ENCODE measurements at regions not wholly inside any gene's neighbourhood (a gene's known extent, or its start where the extent isn't known, plus 50 kb on each side); places are given as distances from the start of the nearest gene placed in this dataset.

DNA sequence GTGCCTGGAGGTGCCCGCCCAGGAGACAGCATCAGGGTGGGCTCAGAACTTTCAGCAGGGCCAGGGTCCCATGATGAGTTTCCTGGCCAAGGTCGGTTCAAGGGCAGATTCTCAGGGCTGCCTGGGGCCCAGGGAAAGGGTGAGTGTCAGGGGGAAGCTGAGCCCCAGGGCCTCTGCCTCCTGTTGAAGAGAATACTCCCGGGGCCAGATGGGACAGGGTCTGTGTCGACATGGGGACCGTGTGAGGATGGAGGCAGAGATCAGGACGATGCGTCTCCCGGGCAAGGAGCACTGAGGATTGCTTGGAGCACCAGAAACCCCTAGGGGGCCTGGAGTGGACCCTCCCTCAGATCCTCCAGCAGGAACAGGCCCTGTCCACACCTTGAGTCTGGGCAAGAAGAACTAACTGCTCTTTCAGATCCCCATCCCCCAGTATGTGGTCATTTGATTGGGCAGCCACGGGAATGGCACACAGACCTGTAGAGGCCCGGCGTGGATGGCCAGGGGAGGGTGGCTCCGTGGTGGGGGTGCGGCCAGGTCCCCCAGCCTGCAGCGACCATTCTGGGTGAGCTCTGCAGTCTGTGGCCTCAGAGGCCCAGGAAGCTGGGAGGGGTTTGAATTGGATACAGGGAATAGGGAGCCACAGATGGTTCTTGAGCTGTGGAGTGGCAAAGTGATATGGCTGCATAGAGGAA is 1078.7 kb downstream of the BRD1 start:
- TF ChIP-seq, protein P1, sequence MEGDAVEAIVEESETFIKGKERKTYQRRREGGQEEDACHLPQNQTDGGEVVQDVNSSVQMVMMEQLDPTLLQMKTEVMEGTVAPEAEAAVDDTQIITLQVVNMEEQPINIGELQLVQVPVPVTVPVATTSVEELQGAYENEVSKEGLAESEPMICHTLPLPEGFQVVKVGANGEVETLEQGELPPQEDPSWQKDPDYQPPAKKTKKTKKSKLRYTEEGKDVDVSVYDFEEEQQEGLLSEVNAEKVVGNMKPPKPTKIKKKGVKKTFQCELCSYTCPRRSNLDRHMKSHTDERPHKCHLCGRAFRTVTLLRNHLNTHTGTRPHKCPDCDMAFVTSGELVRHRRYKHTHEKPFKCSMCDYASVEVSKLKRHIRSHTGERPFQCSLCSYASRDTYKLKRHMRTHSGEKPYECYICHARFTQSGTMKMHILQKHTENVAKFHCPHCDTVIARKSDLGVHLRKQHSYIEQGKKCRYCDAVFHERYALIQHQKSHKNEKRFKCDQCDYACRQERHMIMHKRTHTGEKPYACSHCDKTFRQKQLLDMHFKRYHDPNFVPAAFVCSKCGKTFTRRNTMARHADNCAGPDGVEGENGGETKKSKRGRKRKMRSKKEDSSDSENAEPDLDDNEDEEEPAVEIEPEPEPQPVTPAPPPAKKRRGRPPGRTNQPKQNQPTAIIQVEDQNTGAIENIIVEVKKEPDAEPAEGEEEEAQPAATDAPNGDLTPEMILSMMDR (IDR thresholded peaks at IDR 0.05), result no peak
- TF ChIP-seq EP300 (IDR thresholded peaks at IDR 0.05) (no peak), POLR2A (IDR thresholded peaks at IDR 0.05) (no peak)
